ENCODE measurements at regions not wholly inside any gene's neighbourhood (a gene's known extent, or its start where the extent isn't known, plus 50 kb on each side); places are given as distances from the start of the nearest gene placed in this dataset.

- Mint-ChIP-seq H3K9me3 (peaks cover 9% of the 10 kb centered on the region), H3K4me3 (no peak overlapping the region), H3K36me3 (ENCODE audit: low read depth) (no peaks in the 10 kb centered on the region), H3K27ac (no peak overlapping the region), H3K27me3 (no peaks in the 10 kb centered on the region), H3K4me1 (ENCODE audit: low read depth) (peaks cover 5% of the 10 kb centered on the region)
- intact Hi-C loops (cut with micrococcal nuclease), result no loop called here
Observed at GRCh38 chr3:102574355-102574754, 139.5 kb downstream of the ZPLD1 start.

GRCh38 chr3:102576651-102577050, 141.8 kb downstream of the ZPLD1 start:
- Mint-ChIP-seq H3K9me3 (peaks cover 9% of the 10 kb centered on the region), H3K4me3 (no peak overlapping the region), H3K27ac (no peak overlapping the region), H3K27me3 (no peaks in the 10 kb centered on the region), H3K4me1 (ENCODE audit: low read depth) (peaks cover 5% of the 10 kb centered on the region), H3K36me3 (ENCODE audit: low read depth) (no peaks in the 10 kb centered on the region)
- intact Hi-C loops (cut with micrococcal nuclease), result no loop called here

- peaks cover 5% of the 10 kb centered on the region for H3K4me1 Mint-ChIP-seq (ENCODE audit: low read depth)
- H3K27me3 Mint-ChIP-seq, result no peaks in the 10 kb centered on the region
- H3K36me3 Mint-ChIP-seq (ENCODE audit: low read depth), result no peaks in the 10 kb centered on the region
- intact Hi-C loops (cut with micrococcal nuclease), result no loop called here
- no peak overlapping the region for H3K4me3 Mint-ChIP-seq
- peaks cover 9% of the 10 kb centered on the region for H3K9me3 Mint-ChIP-seq
- no peak overlapping the region for H3K27ac Mint-ChIP-seq
Observed at GRCh38 chr3:102577082-102577789, 142.4 kb downstream of the ZPLD1 start.

GRCh38 chr3:102580760-102581159, 145.9 kb downstream of the ZPLD1 start:
- H3K4me1 Mint-ChIP-seq (ENCODE audit: low read depth), result peaks cover 5% of the 10 kb centered on the region
- no peaks in the 10 kb centered on the region for H3K36me3 Mint-ChIP-seq (ENCODE audit: low read depth)
- H3K27ac Mint-ChIP-seq, result no peak overlapping the region
- no peaks in the 10 kb centered on the region for H3K9me3 Mint-ChIP-seq
- no peaks in the 10 kb centered on the region for H3K27me3 Mint-ChIP-seq
- no peak overlapping the region for H3K4me3 Mint-ChIP-seq
- intact Hi-C loops (cut with micrococcal nuclease), result no loop called here

- no peaks in the 10 kb centered on the region for H3K27me3 Mint-ChIP-seq
- H3K4me3 Mint-ChIP-seq, result no peak overlapping the region
- no peak overlapping the region for H3K27ac Mint-ChIP-seq
- intact Hi-C loops (cut with micrococcal nuclease), result no loop called here
- no peaks in the 10 kb centered on the region for H3K36me3 Mint-ChIP-seq (ENCODE audit: low read depth)
- peaks cover 5% of the 10 kb centered on the region for H3K9me3 Mint-ChIP-seq
- no peaks in the 10 kb centered on the region for H3K4me1 Mint-ChIP-seq (ENCODE audit: low read depth)
Observed at GRCh38 chr3:102586485-102586884, 151.7 kb downstream of the ZPLD1 start.

- H3K4me3 Mint-ChIP-seq, result no peak overlapping the region
- no peaks in the 10 kb centered on the region for H3K27me3 Mint-ChIP-seq
- H3K27ac Mint-ChIP-seq, result no peak overlapping the region
- no peaks in the 10 kb centered on the region for H3K36me3 Mint-ChIP-seq (ENCODE audit: low read depth)
- H3K4me1 Mint-ChIP-seq (ENCODE audit: low read depth), result no peaks in the 10 kb centered on the region
- intact Hi-C loops (cut with micrococcal nuclease), result no loop called here
- peaks cover 24% of the 10 kb centered on the region for H3K9me3 Mint-ChIP-seq
Observed at GRCh38 chr3:102593812-102594602, 159.2 kb downstream of the ZPLD1 start.

- no peaks in the 10 kb centered on the region for H3K27me3 Mint-ChIP-seq
- no peaks in the 10 kb centered on the region for H3K4me1 Mint-ChIP-seq (ENCODE audit: low read depth)
- H3K27ac Mint-ChIP-seq, result no peak overlapping the region
- intact Hi-C loops (cut with micrococcal nuclease), result no loop called here
- H3K36me3 Mint-ChIP-seq (ENCODE audit: low read depth), result no peaks in the 10 kb centered on the region
- H3K9me3 Mint-ChIP-seq, result peaks cover 24% of the 10 kb centered on the region
- H3K4me3 Mint-ChIP-seq, result no peak overlapping the region
Observed at GRCh38 chr3:102595057-102595456, 160.2 kb downstream of the ZPLD1 start.

- H3K27ac Mint-ChIP-seq, result no peak overlapping the region
- H3K4me3 Mint-ChIP-seq, result no peak overlapping the region
- H3K36me3 Mint-ChIP-seq (ENCODE audit: low read depth), result no peaks in the 10 kb centered on the region
- intact Hi-C loops (cut with micrococcal nuclease), result no loop called here
- no peaks in the 10 kb centered on the region for H3K27me3 Mint-ChIP-seq
- peaks cover 9% of the 10 kb centered on the region for H3K9me3 Mint-ChIP-seq
- no peaks in the 10 kb centered on the region for H3K4me1 Mint-ChIP-seq (ENCODE audit: low read depth)
Observed at GRCh38 chr3:102599819-102600576, 165.2 kb downstream of the ZPLD1 start.

- Mint-ChIP-seq H3K4me3 (no peak overlapping the region), H3K9me3 (no peaks in the 10 kb centered on the region), H3K27ac (no peak overlapping the region), H3K27me3 (peaks cover 1% of the 10 kb centered on the region), H3K36me3 (ENCODE audit: low read depth) (no peaks in the 10 kb centered on the region), H3K4me1 (ENCODE audit: low read depth) (no peaks in the 10 kb centered on the region)
- intact Hi-C loops (cut with micrococcal nuclease), result no loop called here
Observed at GRCh38 chr3:102605153-102605552, 170.3 kb downstream of the ZPLD1 start.

- no peak overlapping the region for H3K4me3 Mint-ChIP-seq
- H3K27me3 Mint-ChIP-seq, result peaks cover 1% of the 10 kb centered on the region
- intact Hi-C loops (cut with micrococcal nuclease), result no loop called here
- H3K36me3 Mint-ChIP-seq (ENCODE audit: low read depth), result no peaks in the 10 kb centered on the region
- H3K4me1 Mint-ChIP-seq (ENCODE audit: low read depth), result no peaks in the 10 kb centered on the region
- no peak overlapping the region for H3K27ac Mint-ChIP-seq
- H3K9me3 Mint-ChIP-seq, result no peaks in the 10 kb centered on the region
Observed at GRCh38 chr3:102608875-102609274, 174.1 kb downstream of the ZPLD1 start.

GRCh38 chr3:102614021-102614569, 179.3 kb downstream of the ZPLD1 start:
- intact Hi-C loops (cut with micrococcal nuclease), result no loop called here
- no peaks in the 10 kb centered on the region for H3K36me3 Mint-ChIP-seq (ENCODE audit: low read depth)
- peaks cover 2% of the 10 kb centered on the region for H3K27me3 Mint-ChIP-seq
- peaks cover 3% of the 10 kb centered on the region for H3K4me1 Mint-ChIP-seq (ENCODE audit: low read depth)
- H3K4me3 Mint-ChIP-seq, result no peak overlapping the region
- no peaks in the 10 kb centered on the region for H3K9me3 Mint-ChIP-seq
- H3K27ac Mint-ChIP-seq, result no peak overlapping the region

GRCh38 chr3:102614585-102614984, 179.8 kb downstream of the ZPLD1 start:
- Mint-ChIP-seq H3K9me3 (no peaks in the 10 kb centered on the region), H3K36me3 (ENCODE audit: low read depth) (no peaks in the 10 kb centered on the region), H3K27me3 (peaks cover 2% of the 10 kb centered on the region), H3K4me3 (no peak overlapping the region), H3K27ac (no peak overlapping the region), H3K4me1 (ENCODE audit: low read depth) (peaks cover 5% of the 10 kb centered on the region)
- intact Hi-C loops (cut with micrococcal nuclease), result no loop called here

- no peaks in the 10 kb centered on the region for H3K36me3 Mint-ChIP-seq (ENCODE audit: low read depth)
- peaks cover 14% of the 10 kb centered on the region for H3K4me1 Mint-ChIP-seq (ENCODE audit: low read depth)
- H3K9me3 Mint-ChIP-seq, result no peaks in the 10 kb centered on the region
- peaks cover 2% of the 10 kb centered on the region for H3K27me3 Mint-ChIP-seq
- intact Hi-C loops (cut with micrococcal nuclease), result no loop called here
- no peak overlapping the region for H3K27ac Mint-ChIP-seq
- H3K4me3 Mint-ChIP-seq, result no peak overlapping the region
Observed at GRCh38 chr3:102617381-102617780, 182.6 kb downstream of the ZPLD1 start.

GRCh38 chr3:102619361-102619760, 184.5 kb downstream of the ZPLD1 start:
- H3K36me3 Mint-ChIP-seq (ENCODE audit: low read depth), result no peaks in the 10 kb centered on the region
- no peak overlapping the region for H3K27ac Mint-ChIP-seq
- H3K4me3 Mint-ChIP-seq, result no peak overlapping the region
- peaks cover 2% of the 10 kb centered on the region for H3K27me3 Mint-ChIP-seq
- intact Hi-C loops (cut with micrococcal nuclease), result no loop called here
- H3K4me1 Mint-ChIP-seq (ENCODE audit: low read depth), result peaks cover 14% of the 10 kb centered on the region
- no peaks in the 10 kb centered on the region for H3K9me3 Mint-ChIP-seq

Data from dendritic cell treated with granulocyte-macrophage colony-stimulating factor and Interleukin-4, amounts not matched to agents 40 ng/mL and 50 ng/mL, for 4 days (primary cell).